SK-N-SH (cell line): ENCODE measurements at regions not wholly inside any gene's neighbourhood (a gene's known extent, or its start where the extent isn't known, plus 50 kb on each side); places are given as distances from the start of the nearest gene placed in this dataset.

Experiments
- CTCF ChIP-seq: fragments of 200-600 bp; sonication (generic); IDR thresholded peaks from 2 replicates; pipeline ENCODE4 v1.6.1; 2017; ENCODE audit warnings: antibody characterized with exemption, mild to moderate bottlenecking, moderate library complexity
- GABPA ChIP-seq: IDR thresholded peaks from 2 replicates; pipeline ENCODE4 v1.4.0; 2012; ENCODE audit warnings: low read depth, mild to moderate bottlenecking
- SMC3 ChIP-seq: IDR thresholded peaks from 2 replicates; pipeline ENCODE4 v1.6.1; 2012; ENCODE audit warnings: low read depth, low read length, improper control_type of control experiment
- USF1 ChIP-seq: IDR thresholded peaks from 2 replicates; pipeline ENCODE4 v1.4.0; 2012; ENCODE audit warnings: low read depth, borderline replicate concordance
- YY1 ChIP-seq: IDR thresholded peaks from 2 replicates; pipeline ENCODE4 v1.4.0; 2012; ENCODE audit warnings: low read depth, mild to moderate bottlenecking

GRCh38 chr4:188262464-188262863, 123.2 kb downstream of the TRIML1 start:
- TF ChIP-seq CTCF (no peak), YY1 (no peak), GABPA (no peak), USF1 (no peak), SMC3 (no peak)
